VCaP (cell line): ENCODE measurements at regions not wholly inside any gene's neighbourhood (a gene's known extent, or its start where the extent isn't known, plus 50 kb on each side); places are given as distances from the start of the nearest gene placed in this dataset.

Experiments used
- H3K27ac ChIP-seq: fragments of 450-650 bp; 2 replicates; pipeline ENCODE4 v1.5.1; 2017
- TF ChIP-seq, protein P1 (sequence below): fragments of 450-650 bp; conservative IDR thresholded peaks from 2 replicates; pipeline ENCODE4 v1.5.1; 2017; ENCODE audit warnings: mild to moderate bottlenecking, moderate library complexity

DNA sequence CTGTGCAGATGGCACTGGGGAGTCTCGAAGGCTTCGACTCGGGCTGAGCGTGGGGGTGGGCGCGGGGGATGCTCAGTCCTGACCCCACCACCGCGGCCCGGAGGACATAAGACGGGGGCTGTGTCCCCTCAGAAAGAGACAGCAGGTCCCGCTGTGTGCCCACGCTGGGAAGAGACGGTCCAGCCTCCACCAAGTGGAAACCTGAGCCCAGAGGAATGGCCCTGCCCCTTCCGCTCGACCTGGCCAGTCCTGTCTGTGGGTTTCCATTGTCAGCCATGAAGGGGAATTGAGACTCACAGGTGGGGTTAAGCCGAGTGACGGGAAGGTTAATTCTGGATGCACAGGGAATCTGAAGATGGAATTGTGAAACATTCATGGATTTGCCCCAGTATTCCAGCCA lies 442.7 kb downstream of the PREX1 start:
- H3K27ac ChIP-seq, result no peak overlapping the region

GRCh38 chr20:48384147-48384818 lies 443.5 kb downstream of the PREX1 start:
- TF ChIP-seq, protein P1, sequence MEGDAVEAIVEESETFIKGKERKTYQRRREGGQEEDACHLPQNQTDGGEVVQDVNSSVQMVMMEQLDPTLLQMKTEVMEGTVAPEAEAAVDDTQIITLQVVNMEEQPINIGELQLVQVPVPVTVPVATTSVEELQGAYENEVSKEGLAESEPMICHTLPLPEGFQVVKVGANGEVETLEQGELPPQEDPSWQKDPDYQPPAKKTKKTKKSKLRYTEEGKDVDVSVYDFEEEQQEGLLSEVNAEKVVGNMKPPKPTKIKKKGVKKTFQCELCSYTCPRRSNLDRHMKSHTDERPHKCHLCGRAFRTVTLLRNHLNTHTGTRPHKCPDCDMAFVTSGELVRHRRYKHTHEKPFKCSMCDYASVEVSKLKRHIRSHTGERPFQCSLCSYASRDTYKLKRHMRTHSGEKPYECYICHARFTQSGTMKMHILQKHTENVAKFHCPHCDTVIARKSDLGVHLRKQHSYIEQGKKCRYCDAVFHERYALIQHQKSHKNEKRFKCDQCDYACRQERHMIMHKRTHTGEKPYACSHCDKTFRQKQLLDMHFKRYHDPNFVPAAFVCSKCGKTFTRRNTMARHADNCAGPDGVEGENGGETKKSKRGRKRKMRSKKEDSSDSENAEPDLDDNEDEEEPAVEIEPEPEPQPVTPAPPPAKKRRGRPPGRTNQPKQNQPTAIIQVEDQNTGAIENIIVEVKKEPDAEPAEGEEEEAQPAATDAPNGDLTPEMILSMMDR, result no peak
- H3K27ac ChIP-seq, result no peak overlapping the region

More for the DNA sequence above, 442.7 kb downstream of the PREX1 start:
- TF ChIP-seq, protein P1, result no peak

DNA sequence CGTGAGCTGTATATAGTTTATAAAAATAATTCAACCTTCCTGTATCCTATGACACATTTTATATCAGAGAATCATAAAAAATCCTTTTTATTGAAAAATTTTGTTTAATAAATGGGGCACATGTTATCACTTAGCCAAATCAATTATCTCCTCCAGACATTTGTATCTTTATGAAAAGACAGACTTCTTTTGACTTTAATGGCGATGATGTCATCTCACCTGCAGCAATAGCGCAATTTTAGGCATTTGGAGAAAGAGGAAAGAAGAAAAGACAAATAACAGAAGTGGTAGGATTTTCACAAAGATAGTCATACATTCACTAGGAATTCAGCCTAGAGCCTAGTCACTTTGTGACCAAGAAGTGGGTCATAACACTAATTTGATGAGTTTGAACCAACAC lies 444.5 kb downstream of the PREX1 start:
- TF ChIP-seq, protein P1, result no peak
- no peak overlapping the region for H3K27ac ChIP-seq

DNA sequence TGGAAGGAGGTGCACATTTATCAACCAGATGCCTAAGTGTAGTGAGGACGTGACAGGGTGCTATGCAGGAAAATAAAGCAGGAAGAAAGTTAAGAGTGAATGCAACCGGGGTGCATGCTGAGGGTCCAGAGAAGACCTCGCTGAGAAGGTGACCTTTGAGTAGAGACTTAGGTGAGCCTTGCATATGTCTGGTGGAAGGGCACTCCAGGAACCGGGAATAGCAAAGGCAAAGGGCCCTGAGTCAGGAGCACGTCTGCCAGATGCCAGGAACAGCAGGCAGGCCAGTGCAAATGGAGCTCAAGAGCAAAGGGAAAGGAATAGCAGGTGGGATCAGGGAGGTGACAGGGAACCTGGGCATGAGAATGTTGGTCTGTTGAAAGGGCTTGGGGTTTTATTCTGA lies 445.5 kb downstream of the PREX1 start:
- no peak overlapping the region for H3K27ac ChIP-seq
- TF ChIP-seq, protein P1, result no peak

DNA sequence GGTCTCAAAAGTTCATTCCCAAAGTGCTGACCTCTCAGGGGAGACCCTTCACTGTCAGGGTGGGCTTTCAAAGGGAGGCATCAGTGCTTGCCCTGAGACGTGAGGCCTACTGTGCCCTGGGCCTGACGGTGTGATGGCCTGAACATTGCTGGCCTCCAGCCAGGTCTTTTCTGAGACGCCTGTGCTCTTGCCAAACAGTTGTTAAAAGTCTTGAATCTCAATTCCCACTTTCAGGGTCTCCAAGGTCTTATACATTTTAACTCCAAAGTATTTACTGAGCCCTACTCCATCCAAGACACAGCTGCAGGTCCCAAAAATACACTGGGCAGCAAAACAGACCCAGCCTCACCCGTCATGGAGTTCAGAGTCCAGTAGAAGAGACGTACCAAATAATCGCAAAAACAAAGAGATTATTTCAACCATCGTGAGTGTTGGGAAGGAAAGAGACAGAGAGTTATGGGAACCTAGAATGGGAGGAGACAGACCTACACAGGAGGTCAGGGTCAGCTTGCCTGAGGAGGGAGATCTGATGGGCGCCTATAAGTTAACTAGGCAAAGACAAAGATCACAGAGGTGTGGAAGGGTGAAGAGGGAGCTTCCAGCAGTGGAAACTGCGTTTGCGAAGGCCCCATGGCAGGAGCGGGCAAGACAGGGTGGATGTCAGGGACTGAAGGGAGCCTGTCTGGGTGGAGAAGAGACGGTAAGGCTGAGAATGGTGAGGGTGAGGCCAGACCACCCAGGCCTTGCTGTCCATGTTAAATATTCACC lies 446.3 kb downstream of the PREX1 start:
- H3K27ac ChIP-seq, result no peak overlapping the region
- TF ChIP-seq, protein P1, result no peak

DNA sequence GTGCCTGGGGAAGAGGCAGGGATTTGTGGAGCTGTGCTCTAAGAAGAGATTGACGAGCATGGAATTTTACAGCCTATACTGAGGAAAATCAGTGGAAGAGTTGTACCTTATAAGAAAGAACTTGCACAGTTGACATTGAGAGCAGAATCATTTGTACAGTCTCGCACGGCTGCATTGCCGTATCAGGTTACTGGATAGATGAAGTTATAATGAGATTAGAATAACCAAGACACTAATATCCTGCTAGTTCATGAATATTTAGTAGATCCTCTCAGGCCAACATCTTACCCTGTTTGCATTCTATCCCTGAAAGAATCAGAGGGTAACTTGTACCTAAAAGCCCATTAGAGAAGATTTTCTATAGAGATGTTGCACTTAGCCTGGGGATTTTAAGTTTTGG lies 447.1 kb downstream of the PREX1 start:
- H3K27ac ChIP-seq, result no peak overlapping the region
- TF ChIP-seq, protein P1, result no peak

GRCh38 chr20:48378976-48379675 lies 448.7 kb downstream of the PREX1 start:
- TF ChIP-seq, protein P1, result no peak
- H3K27ac ChIP-seq, result no peak overlapping the region
